A549 (cell line): ENCODE measurements at regions not wholly inside any gene's neighbourhood (a gene's known extent, or its start where the extent isn't known, plus 50 kb on each side); places are given as distances from the start of the nearest gene placed in this dataset.

Experiments used
- KDM1A ChIP-seq: fragments of 200-600 bp; sonication (generic); IDR thresholded peaks from 2 replicates; pipeline ENCODE4 v1.6.1; 2016; ENCODE audit warnings: low read depth, mild to moderate bottlenecking
- MAFK ChIP-seq: fragments of 450-650 bp; IDR thresholded peaks from 2 replicates; pipeline ENCODE4 v1.6.1; 2014; ENCODE audit not compliant: partially characterized antibody
- MYC ChIP-seq: IDR thresholded peaks from 2 replicates; pipeline ENCODE4 v1.6.1; 2012; ENCODE audit warnings: mild to moderate bottlenecking, inconsistent platforms, low read length, improper control_type of control experiment, borderline replicate concordance
- PHF8 ChIP-seq: fragments of 200-600 bp; sonication (generic); IDR thresholded peaks from 2 replicates; pipeline ENCODE4 v1.6.1; 2016; ENCODE audit warnings: low read depth, mild to moderate bottlenecking, antibody characterized with exemption, moderate library complexity, borderline replicate concordance
- POLR2A ChIP-seq: IDR thresholded peaks from 2 replicates; pipeline ENCODE4 v1.6.1; 2012; ENCODE audit warnings: mild to moderate bottlenecking, low read length
- RAD21 ChIP-seq, 2 experiments: fragments of >200 bp in 1 of 2; sonication (Bioruptor Twin) in 1 of 2; formaldehyde crosslinking in 1 of 2; IDR thresholded peaks in 1 of 2; conservative IDR thresholded peaks in 1 of 2; 2 replicates in 1 of 2; 3 replicates in 1 of 2; pipeline ENCODE4 v1.6.1; 2012 to 2018; ENCODE audit warnings: inconsistent platforms in 1 of 2
- ZFP36 ChIP-seq: fragments of 450-650 bp; IDR thresholded peaks from 2 replicates; pipeline ENCODE4 v1.6.1; 2014; ENCODE audit warnings: borderline replicate concordance; ENCODE audit not compliant: partially characterized antibody
- TF ChIP-seq, protein P1 (sequence below): fragments of >200 bp; sonication (Bioruptor Twin); formaldehyde crosslinking; IDR thresholded peaks from 3 replicates; pipeline ENCODE4 v1.5.1; 2016
- TF ChIP-seq, protein P2 (sequence below): IDR thresholded peaks from 2 replicates; pipeline ENCODE4 v1.6.1; 2012
- TF ChIP-seq, protein P3 (sequence below): IDR thresholded peaks from 2 replicates; pipeline ENCODE4 v1.6.1; 2012; ENCODE audit warnings: low read depth, borderline replicate concordance
- TF ChIP-seq, protein P4 (sequence below): fragments of 200-600 bp; sonication (generic); IDR thresholded peaks from 2 replicates; pipeline ENCODE4 v1.6.1; 2016; ENCODE audit warnings: antibody characterized with exemption, mild to moderate bottlenecking, moderate library complexity
- TF ChIP-seq, protein P5 (sequence below): IDR thresholded peaks from 2 replicates; pipeline ENCODE4 v1.6.1; 2012

DNA sequence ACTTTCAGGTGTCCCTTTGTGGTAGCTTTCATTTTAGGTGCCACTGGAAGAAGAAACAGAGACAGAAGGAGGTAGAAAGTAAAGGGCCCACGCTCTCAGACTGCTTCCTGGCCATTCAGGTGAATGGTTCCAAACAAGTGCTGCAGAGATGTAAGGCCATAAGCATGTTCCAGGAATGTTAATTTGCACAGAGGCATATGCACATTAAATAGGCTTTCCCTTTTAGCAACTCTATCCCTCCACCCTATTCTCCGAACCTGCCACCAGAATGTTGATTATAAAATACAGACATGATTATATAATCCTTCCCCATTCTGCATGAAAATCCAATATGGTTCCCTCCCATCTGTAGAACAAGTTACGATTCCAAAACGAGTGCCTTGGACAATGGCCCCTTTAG, 297.2 kb downstream of the C6orf118 start:
- no peak for TF ChIP-seq PHF8
- TF ChIP-seq, protein P1, sequence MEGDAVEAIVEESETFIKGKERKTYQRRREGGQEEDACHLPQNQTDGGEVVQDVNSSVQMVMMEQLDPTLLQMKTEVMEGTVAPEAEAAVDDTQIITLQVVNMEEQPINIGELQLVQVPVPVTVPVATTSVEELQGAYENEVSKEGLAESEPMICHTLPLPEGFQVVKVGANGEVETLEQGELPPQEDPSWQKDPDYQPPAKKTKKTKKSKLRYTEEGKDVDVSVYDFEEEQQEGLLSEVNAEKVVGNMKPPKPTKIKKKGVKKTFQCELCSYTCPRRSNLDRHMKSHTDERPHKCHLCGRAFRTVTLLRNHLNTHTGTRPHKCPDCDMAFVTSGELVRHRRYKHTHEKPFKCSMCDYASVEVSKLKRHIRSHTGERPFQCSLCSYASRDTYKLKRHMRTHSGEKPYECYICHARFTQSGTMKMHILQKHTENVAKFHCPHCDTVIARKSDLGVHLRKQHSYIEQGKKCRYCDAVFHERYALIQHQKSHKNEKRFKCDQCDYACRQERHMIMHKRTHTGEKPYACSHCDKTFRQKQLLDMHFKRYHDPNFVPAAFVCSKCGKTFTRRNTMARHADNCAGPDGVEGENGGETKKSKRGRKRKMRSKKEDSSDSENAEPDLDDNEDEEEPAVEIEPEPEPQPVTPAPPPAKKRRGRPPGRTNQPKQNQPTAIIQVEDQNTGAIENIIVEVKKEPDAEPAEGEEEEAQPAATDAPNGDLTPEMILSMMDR, result no peak
- TF ChIP-seq, protein P2, sequence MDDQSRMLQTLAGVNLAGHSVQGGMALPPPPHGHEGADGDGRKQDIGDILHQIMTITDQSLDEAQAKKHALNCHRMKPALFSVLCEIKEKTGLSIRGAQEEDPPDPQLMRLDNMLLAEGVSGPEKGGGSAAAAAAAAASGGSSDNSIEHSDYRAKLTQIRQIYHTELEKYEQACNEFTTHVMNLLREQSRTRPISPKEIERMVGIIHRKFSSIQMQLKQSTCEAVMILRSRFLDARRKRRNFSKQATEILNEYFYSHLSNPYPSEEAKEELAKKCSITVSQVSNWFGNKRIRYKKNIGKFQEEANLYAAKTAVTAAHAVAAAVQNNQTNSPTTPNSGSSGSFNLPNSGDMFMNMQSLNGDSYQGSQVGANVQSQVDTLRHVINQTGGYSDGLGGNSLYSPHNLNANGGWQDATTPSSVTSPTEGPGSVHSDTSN, result no peak
- TF ChIP-seq MYC, result no peak
- TF ChIP-seq POLR2A, result no peak
- TF ChIP-seq, protein P3, sequence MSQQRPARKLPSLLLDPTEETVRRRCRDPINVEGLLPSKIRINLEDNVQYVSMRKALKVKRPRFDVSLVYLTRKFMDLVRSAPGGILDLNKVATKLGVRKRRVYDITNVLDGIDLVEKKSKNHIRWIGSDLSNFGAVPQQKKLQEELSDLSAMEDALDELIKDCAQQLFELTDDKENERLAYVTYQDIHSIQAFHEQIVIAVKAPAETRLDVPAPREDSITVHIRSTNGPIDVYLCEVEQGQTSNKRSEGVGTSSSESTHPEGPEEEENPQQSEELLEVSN, result no peak
- no peak for TF ChIP-seq KDM1A
- TF ChIP-seq RAD21 (conservative IDR thresholded peaks at IDR 0.05 in 1 of 2, IDR thresholded peaks at IDR 0.05 in 1 of 2), result no peak
- TF ChIP-seq ZFP36, result no peak
- TF ChIP-seq, protein P4, sequence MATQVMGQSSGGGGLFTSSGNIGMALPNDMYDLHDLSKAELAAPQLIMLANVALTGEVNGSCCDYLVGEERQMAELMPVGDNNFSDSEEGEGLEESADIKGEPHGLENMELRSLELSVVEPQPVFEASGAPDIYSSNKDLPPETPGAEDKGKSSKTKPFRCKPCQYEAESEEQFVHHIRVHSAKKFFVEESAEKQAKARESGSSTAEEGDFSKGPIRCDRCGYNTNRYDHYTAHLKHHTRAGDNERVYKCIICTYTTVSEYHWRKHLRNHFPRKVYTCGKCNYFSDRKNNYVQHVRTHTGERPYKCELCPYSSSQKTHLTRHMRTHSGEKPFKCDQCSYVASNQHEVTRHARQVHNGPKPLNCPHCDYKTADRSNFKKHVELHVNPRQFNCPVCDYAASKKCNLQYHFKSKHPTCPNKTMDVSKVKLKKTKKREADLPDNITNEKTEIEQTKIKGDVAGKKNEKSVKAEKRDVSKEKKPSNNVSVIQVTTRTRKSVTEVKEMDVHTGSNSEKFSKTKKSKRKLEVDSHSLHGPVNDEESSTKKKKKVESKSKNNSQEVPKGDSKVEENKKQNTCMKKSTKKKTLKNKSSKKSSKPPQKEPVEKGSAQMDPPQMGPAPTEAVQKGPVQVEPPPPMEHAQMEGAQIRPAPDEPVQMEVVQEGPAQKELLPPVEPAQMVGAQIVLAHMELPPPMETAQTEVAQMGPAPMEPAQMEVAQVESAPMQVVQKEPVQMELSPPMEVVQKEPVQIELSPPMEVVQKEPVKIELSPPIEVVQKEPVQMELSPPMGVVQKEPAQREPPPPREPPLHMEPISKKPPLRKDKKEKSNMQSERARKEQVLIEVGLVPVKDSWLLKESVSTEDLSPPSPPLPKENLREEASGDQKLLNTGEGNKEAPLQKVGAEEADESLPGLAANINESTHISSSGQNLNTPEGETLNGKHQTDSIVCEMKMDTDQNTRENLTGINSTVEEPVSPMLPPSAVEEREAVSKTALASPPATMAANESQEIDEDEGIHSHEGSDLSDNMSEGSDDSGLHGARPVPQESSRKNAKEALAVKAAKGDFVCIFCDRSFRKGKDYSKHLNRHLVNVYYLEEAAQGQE, result no peak
- TF ChIP-seq MAFK, result no peak
- TF ChIP-seq, protein P5, sequence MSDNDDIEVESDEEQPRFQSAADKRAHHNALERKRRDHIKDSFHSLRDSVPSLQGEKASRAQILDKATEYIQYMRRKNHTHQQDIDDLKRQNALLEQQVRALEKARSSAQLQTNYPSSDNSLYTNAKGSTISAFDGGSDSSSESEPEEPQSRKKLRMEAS, result no peak
